ENCODE measurements at regions not wholly inside any gene's neighbourhood (a gene's known extent, or its start where the extent isn't known, plus 50 kb on each side); places are given as distances from the start of the nearest gene placed in this dataset.

DNA sequence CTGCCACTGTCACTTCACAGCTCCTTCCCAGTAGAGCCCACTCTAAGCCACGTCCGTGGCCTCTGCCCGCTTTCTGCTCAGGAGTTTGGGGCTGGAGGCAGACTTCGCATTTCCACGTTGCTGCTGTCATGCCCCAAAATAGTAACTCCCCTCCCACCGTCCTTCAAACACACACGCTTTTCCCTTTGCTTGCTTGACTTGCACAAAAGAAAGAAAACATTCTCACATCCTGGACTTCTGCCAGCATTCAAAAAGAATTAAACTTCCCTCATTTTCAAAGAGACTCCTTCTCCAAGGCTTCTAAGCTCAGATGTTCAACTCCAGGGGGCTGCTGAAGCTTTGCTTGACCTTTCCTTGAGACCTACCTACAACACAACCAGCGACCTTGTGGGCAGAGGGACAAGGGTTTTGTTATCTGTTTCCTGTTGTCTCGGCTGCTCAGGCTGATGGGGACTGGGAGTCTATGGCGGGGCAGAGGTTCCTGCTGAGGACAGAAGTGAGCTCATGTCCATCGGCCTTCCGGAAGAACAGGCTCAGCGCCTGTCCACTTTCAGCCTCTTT lies 263.8 kb upstream of the FOXQ1 start:
- TF ChIP-seq, protein P1, sequence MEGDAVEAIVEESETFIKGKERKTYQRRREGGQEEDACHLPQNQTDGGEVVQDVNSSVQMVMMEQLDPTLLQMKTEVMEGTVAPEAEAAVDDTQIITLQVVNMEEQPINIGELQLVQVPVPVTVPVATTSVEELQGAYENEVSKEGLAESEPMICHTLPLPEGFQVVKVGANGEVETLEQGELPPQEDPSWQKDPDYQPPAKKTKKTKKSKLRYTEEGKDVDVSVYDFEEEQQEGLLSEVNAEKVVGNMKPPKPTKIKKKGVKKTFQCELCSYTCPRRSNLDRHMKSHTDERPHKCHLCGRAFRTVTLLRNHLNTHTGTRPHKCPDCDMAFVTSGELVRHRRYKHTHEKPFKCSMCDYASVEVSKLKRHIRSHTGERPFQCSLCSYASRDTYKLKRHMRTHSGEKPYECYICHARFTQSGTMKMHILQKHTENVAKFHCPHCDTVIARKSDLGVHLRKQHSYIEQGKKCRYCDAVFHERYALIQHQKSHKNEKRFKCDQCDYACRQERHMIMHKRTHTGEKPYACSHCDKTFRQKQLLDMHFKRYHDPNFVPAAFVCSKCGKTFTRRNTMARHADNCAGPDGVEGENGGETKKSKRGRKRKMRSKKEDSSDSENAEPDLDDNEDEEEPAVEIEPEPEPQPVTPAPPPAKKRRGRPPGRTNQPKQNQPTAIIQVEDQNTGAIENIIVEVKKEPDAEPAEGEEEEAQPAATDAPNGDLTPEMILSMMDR (IDR thresholded peaks at IDR 0.05), result no peak
- TF ChIP-seq EP300 (IDR thresholded peaks at IDR 0.05), result no peak
- TF ChIP-seq POLR2AphosphoS5 (IDR thresholded peaks at IDR 0.05), result no peak
- no peak for TF ChIP-seq POLR2A (IDR thresholded peaks at IDR 0.05)
- no peak for ATAC-seq
- WGBS, 2 donors (ENCODE audit: low coverage in 1 of 2), result 22 to 28% methylated on average over 2 to 9 of the region's 13 CpGs
- H3K27me3 ChIP-seq, result no peaks in the 10 kb centered on the region
- H3K9me3 ChIP-seq, result no peaks in the 10 kb centered on the region
- H3K36me3 ChIP-seq, result no peaks in the 10 kb centered on the region
- no peak overlapping the region for H3K27ac ChIP-seq
- peaks cover 0 to 10% (median 0%) of the 10 kb centered on the region in 3 donors for H3K4me1 ChIP-seq
- no peak overlapping the region for H3K4me3 ChIP-seq

DNA sequence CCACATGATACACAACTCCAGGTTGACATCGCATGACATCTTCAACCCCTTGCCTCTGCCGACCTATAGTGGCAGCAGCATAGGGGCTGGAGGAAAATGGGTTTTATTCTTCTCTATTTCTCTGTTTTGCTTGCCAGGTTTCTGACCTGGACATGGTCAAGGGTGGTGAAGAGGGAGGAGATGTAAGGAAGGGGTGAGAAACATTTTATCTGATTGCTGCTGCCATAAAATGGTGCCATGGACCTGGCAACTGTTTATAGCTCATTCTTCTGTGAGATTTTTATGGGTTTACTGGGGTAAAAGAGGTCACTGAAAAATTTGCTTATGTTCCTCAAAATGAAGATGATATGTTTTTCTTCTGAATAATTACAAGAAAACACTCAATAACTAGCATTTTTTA lies 266.7 kb upstream of the FOXQ1 start:
- 86 to 94% methylated on average over 2 of the region's 2 CpGs for WGBS, 2 donors (ENCODE audit: low coverage in 1 of 2)
- Histone ChIP-seq H3K9me3 (no peaks in the 10 kb centered on the region), H3K4me1 (peaks cover 0 to 10% (median 0%) of the 10 kb centered on the region in 3 donors), H3K4me3 (no peak overlapping the region), H3K27me3 (no peaks in the 10 kb centered on the region), H3K36me3 (no peaks in the 10 kb centered on the region), H3K27ac (no peak overlapping the region)
- ATAC-seq, result no peak
- TF ChIP-seq EP300 (IDR thresholded peaks at IDR 0.05), result no peak

- no peak for ATAC-seq
- Histone ChIP-seq H3K36me3 (no peaks in the 10 kb centered on the region), H3K4me1 (peaks cover 0 to 10% (median 0%) of the 10 kb centered on the region in 3 donors), H3K4me3 (no peak overlapping the region), H3K9me3 (no peaks in the 10 kb centered on the region), H3K27me3 (no peaks in the 10 kb centered on the region), H3K27ac (no peak overlapping the region)
- no peak for TF ChIP-seq POLR2A (IDR thresholded peaks at IDR 0.05)
- no peak for TF ChIP-seq EP300 (IDR thresholded peaks at IDR 0.05)
- no peak for TF ChIP-seq POLR2AphosphoS5 (IDR thresholded peaks at IDR 0.05)
- TF ChIP-seq, protein P1 (IDR thresholded peaks at IDR 0.05), result no peak
- 93 to 96% methylated on average over 4 of the region's 7 CpGs for WGBS, 2 donors (ENCODE audit: low coverage in 1 of 2)
These were observed 267.7 kb upstream of the FOXQ1 start for GRCh38 chr6:1044040-1044836.

- no peak for ATAC-seq
- Histone ChIP-seq H3K27ac (no peak overlapping the region), H3K36me3 (no peaks in the 10 kb centered on the region), H3K4me1 (peaks cover 0 to 10% (median 0%) of the 10 kb centered on the region in 3 donors), H3K27me3 (no peaks in the 10 kb centered on the region), H3K4me3 (no peak overlapping the region), H3K9me3 (no peaks in the 10 kb centered on the region)
- TF ChIP-seq EP300 (IDR thresholded peaks at IDR 0.05), result no peak
- TF ChIP-seq POLR2AphosphoS5 (IDR thresholded peaks at IDR 0.05), result no peak
- TF ChIP-seq, protein P1 (IDR thresholded peaks at IDR 0.05), result no peak
- WGBS, 2 donors (ENCODE audit: low coverage in 1 of 2), result 76 to 78% methylated on average over 1 to 8 of the region's 8 CpGs
These were observed 268.5 kb upstream of the FOXQ1 start for GRCh38 chr6:1043458-1043836.

- Histone ChIP-seq H3K36me3 (no peaks in the 10 kb centered on the region), H3K4me3 (no peak overlapping the region), H3K27me3 (no peaks in the 10 kb centered on the region), H3K9me3 (no peaks in the 10 kb centered on the region), H3K4me1 (peaks cover 0 to 5% (median 0%) of the 10 kb centered on the region in 3 donors), H3K27ac (no peak overlapping the region)
- ATAC-seq, result no peak
- no peak for TF ChIP-seq EP300 (IDR thresholded peaks at IDR 0.05)
- TF ChIP-seq POLR2A (IDR thresholded peaks at IDR 0.05), result no peak
- no peak for TF ChIP-seq POLR2AphosphoS5 (IDR thresholded peaks at IDR 0.05)
- TF ChIP-seq, protein P1 (IDR thresholded peaks at IDR 0.05), result no peak
- WGBS, 2 donors (ENCODE audit: low coverage in 1 of 2), result 85 to 92% methylated on average over 9 to 14 of the region's 15 CpGs
These were observed 269.1 kb upstream of the FOXQ1 start for GRCh38 chr6:1042583-1043457.
